ENCODE measurements at regions not wholly inside any gene's neighbourhood (a gene's known extent, or its start where the extent isn't known, plus 50 kb on each side); places are given as distances from the start of the nearest gene placed in this dataset.
"Not testable (repeated sequence)": the region's sequence is repeated elsewhere in the genome, so short reads cannot be mapped to it uniquely, and the experiment has no call there.

DNA sequence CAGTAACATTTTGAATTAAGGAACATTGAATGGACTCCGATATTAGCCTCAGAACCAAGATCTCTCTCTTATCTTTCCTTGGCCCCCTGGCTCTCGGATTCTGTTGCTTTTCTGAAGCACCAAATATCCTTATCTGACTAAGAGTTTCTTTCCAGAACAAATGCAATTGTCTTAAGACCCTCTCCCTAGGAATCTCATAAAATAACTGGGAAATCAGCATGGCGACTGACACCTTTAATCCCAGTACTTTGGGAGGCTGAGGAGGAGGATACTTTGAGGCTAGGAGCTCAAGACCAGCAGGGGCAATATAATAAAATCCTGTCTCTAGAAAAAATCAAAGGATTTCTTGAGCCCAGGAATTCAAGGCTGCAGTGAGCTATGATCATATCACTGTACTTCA, 984.5 kb downstream of the HACE1 start:
- DNase-seq = no peak

DNA sequence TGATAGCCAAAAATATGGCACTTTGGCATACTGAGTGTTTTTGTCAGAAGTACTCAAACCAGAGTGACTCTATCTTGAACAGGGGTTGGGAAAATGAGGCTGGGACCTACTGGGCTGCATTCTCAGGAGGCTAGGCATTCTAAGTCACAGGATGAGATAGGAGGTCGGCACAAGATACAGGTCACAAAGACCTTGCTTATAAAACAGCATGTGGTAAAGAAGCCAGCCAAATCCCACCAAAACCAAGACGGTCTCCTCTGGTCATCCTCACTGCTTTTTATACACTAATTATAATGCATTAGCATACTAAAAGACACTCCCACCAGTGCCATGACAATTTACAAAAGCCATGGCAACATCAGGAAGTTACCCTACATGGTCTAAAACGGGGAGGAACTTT, 985.1 kb downstream of the HACE1 start:
- no peak for DNase-seq

DNA sequence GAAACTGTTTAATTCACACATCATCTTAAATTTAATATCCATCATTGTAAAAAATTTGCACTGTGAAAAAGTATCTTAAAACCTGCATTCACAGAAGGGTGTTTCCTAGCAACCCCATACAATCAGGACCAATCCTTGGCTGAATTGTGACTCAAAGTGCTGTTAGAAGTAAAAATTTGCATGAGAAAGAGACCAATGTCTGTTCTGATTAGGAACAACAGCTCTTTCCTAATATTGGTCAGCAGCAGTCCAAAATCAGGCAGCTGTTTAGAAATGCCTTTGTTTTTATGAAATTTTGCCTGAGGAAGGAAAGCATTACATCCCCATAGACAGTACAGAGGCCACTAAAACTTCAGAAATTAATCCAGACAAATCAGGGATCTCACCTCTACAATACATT, 987.0 kb downstream of the HACE1 start:
- no peak for DNase-seq

DNA sequence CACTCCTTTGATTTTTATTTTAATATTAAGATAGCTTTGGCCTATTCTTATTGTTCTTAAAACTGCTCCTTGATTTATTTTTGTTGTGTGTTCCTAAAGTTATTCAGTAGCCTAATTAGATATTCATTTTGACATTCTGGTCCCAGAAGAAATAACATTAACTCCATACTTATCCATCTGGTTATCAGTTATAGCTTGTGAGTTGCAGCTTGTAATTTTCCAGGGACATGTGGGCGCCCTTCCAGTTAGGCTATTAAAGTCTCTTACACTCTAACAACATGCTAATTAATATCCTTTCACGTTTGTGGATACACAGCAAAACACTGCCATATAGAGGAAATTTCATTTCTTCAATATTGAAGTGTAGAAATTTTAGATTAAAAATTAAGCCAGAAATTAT, 987.5 kb downstream of the HACE1 start:
- no peak for DNase-seq

DNA sequence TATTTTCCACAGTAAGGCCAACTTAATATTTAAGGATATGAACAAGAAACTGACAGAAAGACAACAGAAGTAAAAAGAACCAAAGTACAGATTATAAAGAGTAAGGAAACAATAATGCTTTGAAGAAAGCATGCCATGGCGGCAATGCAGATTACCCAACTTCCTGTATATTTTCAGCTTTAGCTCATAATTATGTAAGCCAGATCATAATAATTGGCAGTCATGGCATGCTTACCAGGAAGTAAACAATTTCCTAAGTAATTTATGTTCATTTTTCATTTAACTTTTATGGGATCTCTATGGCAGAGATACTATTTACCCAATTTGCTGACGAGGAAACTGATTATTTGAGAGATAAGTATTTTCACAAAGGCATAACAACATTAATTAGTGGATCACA, 988.7 kb downstream of the HACE1 start:
- DNase-seq = no peak

DNA sequence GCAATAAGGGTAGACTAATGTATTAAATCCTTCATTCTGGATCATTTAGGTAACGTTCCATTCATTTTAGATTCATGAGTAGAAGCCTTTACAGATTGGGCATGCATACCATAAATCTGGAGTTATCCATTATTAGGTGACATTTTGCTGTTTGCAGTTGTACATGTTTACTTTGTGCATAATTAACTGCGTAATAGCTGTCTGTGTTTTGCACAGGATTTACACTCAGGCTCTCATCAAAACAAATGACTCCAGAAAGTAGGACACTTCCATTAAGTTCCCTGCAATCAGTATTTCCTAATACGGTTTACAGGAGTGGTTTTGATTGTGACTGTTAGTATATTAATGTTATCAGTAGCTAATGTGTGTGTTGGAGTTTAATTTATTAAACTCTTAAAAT, 997.4 kb downstream of the HACE1 start:
- DNase-seq = no peak

DNA sequence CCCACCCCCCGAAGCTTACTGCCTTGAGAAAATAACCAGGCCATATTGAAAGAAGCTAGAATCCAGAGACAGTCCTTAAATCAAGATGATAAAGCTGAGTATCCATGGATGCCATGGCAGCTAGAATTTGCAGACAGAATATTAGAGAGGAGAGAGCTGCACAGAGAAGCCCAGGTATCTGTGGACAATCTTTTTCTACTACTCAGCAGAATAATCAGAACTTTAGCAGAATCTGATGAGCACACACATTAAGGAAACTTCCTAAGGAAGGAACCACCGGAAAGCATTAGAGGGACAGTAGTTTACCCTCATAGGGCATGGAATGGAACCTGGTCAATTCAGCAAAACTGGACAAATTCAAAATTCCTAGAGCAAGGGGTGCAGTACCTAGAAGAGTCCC, 1001.7 kb downstream of the HACE1 start:
- DNase-seq = no peak

DNA sequence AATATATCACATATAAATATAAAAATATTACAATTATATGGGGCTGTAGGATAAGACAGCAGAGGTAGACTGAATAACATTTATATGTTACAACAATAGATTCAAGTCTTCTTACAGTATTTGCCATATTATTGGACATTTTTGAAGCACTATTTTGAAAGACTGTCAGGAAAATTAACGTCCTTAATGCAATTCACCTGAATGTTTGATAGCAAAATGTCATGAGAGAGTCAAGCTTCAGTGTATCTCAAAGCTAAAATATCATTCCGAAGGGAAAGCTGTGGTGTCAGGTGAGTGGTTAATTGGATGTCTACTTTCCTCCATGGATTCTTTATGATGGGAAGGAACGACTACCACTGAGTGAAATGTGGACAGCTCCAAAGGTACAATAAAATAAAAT, 1004.0 kb downstream of the HACE1 start:
- no peak for DNase-seq

DNA sequence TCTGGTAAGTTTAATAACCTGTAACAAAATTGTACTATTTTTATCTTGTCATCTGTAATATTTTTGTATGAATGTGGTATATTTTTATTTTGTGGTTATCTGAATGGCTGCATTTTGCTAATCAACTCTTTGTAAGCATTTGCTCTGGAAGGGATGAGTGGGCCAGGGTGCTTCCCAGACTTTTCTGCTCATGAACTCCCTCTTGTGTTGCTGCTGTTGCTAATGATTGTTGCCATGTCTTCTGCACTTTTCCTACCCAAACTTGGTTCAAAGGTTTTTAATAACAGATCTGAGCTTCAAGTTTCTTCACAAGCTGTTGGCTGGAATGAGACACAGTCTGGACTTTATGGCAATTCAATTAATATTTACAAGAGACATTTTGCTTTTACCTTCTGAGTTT, 1005.7 kb downstream of the HACE1 start:
- DNase-seq = no peak

DNA sequence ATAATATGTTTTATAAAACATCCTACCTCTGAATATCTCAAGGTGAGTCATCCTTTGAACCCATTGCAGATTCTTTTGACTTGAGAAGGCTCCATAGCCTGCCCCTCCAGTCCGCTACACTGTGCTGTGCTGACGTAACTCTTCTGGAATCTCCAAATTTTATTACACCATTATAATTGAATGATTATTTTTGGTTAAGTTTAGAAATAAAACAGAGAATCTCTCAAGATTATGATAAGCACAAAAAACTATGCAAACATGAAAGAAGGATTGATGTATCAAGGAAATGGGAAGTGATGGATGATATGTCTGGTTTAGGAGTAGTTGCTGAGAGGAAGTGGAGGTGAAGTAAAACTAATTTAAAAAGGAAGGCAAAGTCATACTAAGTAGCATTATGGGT, 1021.3 kb downstream of the HACE1 start:
- no peak for DNase-seq

DNA sequence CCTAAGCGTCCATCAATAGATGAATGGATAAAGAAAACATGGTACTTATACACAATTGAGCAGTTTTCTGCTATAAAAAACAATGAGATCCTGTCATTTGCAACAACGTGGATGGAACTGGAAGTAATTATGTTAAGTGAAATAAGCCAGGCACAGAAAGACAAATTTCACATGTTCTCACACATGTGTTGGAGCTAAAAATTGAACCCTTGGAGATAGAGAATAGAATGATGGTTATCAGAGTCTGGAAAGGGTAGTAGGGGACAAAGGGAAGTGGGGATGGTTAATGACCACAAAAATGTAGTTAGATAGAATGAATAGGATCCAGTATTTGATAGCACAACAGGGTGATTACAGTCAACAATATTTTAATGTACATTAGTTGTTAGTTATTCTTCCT, 1033.5 kb downstream of the HACE1 start:
- no peak for DNase-seq

DNA sequence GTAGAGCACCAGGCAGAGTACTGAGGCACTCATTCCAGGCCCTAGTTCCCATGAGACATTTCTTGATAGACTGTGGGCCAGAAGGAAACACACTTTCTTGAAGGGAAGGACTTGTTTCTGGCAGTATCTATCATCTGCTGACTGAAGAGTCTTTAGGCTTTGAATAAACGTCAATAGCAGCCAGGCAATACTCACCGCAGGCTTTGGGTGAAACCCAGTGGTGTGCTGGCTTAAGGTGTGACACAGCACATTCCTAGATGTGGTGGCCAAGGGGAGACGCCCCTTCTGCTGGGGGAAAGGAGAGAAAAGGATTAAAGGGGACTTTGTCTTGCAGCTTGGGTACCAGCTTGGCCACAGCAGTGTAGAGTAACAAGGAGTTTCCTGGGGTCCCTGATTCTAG, 1039.6 kb downstream of the HACE1 start:
- DNase-seq = no peak

DNA sequence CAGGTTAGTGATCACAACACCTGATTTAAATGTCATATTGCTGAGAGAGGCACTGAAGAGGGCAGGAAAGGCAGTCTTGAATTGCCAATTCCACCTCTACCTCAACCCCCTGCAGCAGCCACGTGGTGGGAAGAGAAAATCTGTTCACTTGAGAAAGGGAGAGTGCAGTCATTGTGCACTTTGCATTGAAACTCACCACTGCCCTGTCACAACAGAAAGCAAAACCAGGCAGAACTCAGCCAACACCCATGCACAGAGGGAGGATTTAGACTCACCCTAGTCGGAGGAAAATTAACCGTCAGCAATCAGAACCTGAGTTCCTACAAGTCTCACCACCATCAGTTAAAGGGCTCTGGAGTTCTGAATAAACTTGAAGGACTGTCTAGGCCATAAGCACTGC, 1040.2 kb downstream of the HACE1 start:
- no peak for DNase-seq

DNA sequence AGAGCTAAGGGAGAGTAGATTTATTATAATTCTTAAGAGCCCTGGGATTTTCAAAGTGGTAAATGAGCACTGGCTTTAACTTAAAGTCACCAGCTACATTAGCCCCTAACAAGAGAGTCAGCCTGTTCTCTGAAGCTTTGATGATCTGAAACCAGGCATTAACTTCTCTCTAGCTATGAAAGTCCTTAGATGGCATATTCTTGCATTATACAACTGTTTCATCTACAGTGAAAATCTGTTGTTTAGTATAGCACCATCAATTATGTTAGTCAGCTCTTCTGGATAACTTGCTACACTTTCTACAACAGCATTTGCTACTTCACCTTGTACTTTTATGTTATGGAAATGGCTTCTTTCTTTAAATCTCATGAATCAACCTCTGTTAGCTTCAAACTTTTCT, 1046.7 kb downstream of the HACE1 start:
- no peak for DNase-seq

DNA sequence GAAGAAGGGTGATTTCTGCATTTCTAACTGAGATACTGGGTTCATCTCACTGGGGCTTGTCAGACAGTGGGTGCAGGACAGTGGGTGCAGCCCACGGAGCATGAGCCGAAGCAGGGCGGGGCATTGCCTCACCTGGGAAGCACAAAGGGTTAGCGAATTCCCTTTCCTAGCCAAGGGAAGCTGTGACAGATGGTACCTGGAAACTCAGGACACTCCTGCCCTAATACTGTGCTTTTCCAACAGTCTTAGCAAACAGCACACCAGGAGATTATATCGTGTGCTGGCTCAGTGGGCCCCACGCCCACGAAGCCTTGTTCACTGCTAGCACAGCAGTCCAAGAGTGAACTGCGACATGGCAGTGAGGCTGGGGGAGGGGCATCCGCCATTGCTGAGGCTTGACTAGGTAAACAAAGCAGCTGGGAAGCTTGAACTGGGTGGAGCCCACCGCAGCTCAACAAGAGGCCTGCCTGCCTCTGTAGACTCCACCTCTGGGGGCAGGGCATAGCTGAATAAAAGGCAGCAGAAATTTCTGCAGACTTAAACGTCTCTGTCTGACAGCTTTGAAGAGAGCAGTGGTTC, 1057.7 kb downstream of the HACE1 start:
- DNase-seq = not testable (repeated sequence)

DNA sequence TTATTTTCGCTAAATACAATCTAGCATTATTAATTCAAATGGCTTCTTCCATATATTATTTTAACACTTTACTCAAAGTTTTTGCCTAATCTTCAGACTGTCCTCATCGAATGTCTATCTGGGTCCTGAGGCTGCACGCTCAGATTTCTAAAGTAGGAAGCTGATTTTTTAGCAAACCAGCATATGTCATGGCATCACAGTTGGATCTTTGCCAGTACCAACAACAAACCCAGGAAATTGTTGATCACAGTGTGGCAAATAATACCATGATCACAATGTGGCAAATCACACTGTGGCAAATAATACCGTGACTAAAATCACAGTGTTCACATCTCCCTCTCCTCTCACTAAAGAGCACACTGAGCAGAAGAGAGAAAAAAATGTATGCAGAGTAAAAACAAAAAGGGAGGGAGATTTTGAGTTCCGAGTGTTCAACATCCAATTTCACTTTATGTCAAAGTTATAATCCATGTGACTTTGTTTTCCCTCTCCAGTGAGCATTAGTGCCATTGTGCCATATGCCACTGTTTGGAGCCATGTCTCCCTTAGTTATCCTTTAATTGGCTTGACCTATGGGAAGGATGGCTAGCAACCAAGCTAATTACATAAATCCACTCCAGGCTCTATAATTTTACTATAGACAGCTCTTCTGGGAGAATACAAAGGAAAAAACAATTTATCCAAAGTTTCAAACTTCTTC, 1059.6 kb downstream of the HACE1 start:
- no peak for DNase-seq

DNA sequence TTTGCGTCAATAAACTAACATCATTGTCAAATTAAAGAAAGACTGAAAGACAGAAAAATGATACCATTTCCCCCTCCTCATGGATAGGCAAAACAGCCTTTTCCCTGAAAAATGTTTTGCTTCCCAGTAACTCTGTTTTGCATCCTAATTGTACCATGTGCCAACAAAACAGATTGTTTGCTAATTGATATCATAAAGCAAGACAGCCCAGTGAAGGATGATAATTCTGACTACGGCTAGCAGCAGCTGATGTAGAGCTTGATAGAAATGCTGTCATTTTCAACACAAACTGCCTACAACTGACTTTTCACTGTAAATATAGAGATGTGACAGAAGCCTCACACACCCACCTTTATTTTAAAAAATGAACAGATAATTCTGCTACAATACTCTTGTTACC, 1061.6 kb downstream of the HACE1 start:
- DNase-seq = no peak

DNA sequence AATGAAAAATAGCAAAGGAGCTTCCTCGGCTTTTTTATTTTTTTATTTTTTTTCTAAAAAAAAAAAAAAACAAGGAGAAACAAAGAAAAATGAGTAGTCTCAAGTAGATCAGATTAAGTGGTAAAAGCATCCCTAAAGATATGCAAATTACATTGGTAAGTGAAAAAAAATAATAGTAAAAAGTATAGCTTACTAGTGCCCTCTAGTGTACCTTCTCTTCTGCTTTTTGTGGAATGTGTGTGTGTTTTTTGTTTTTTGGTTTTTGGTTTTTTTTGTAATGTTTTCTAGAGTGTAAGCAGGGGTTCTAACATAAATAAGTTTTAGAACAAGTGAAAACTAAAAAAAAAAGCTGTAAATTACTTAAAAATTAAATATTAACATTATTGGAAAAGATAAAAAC, 1062.0 kb downstream of the HACE1 start:
- DNase-seq = no peak

DNA sequence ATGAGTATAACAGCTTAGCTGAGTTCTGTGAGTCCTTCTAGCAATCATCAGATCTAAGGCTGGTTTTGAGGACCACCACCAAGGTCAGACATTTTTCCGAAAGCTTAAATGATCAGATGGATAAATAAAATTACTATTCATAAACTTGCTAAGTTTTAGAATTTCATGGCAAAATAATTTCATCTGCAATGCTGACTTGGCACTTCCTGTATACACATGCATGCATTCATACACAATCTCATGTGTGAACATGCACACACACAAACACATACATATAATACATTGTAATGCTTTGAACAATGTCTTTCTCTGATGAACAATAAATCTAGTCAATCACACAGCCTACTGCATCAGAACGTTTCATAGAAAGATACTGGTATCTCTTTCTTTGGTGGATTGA, 1068.3 kb downstream of the HACE1 start:
- DNase-seq = no peak

DNA sequence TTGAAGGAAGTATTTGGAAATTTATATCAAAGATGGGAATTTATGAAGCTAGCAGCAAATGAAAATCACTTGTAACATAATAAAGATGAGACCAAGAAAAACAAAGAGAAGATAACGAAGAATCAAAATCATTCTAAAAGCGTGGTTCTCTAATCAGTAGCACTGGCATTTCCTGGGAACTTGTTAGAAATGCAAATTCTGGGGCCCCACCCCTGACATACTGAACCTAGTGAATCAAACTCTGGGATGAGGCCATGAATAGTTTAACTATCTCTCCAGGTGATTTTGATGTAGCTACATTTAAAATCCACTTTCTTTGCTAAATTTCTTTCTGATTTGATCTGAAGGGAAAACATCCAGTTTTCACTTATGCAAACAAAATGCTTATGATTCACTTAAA, 1075.6 kb downstream of the HACE1 start:
- no peak for DNase-seq

DNA sequence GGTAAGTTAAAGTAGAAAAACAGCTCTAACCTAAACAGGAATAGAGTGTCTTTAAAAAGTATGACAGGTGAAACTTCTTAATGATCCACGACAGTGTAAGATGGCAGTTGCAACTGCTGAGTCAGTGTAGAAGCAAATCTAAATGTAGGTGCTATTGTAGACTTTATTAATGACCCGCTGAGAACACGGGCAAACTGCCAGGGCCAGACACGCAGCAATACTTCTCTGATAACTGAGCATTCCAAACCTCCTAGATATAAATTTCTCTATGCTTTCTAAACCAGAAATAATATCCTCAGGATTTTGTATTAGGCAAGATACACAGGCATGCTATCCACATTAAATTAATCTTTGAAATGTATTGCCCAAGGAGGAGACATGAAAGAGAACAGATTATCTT, 1076.4 kb downstream of the HACE1 start:
- DNase-seq = no peak

DNA sequence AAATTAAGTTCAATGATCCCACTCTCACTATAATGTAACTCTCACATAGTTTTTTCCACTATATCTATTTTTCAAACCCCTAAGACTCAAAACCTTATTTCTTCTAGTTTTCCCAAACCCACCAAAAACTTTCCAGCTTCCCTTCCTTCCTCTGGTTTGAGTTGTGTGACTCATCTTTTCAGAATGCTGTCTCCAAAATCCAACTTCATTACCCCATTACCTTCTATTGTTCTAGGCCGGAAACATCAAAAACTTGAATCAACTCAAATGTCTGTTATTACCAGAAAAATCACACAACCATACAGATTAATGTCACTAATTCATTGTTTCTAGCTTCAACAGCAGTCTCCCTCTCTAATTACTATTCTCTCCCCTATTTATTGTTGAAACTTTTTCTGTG, 1090.3 kb downstream of the HACE1 start:
- no peak for DNase-seq

DNA sequence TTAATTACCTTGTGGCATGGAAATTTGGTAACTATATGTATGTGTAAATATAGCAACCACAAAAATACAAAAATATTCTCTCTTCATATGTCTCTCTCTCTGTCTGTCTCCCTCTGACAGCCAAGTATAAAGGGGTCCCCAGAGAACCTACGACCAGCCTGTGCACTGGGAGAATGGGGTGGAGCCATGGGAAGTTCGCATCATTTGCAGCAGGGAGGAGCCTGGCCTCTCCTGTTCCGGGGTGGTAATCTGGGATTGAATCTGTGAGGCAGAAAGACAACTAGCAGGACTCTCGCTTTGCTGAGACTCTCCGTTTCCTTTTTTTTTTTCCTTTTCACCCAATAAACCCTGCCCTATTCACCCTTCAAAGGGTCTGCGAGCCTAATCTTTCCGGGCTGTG, 1109.1 kb downstream of the HACE1 start:
- no peak for DNase-seq

DNA sequence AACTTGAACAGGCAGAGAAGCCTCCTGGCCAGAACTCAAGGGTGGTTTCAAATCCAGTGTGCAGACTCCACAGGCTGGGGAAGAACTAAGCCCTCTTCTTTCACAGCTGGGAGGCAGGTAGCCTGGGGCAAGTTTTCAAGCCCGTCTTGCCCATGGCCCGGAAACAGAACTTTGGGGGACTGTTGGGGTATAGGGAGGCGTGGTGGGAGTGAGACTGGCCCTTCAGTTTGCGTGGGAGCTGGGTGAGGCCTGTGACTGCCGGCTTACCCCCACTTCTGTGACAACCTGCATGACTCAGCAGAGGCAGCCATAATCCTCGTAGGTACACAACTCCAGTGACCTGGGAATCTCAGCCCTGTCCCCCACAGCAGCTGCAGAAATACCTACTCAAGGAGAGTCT, 1125.7 kb downstream of the HACE1 start:
- no peak for DNase-seq

DNA sequence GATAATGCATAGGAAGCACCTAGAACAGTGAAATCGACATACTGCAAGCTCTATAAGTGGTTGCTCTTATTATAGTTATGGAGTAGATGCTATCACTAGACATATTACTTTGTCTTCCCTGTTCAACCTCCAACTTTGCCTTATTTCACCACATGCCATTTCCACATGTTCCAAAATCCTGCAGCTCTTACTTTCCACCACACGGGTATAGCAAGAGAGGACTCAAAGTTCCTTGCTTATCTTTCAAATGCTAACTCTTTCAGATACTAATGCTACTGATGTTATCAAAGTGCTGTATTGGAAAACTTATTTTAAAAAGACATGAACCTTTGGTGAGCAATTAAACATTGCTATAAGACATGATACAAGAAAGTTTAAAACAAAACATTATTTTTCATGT, 1130.1 kb downstream of the HACE1 start:
- DNase-seq = no peak
